GM12874 (cell line): ENCODE measurements at regions not wholly inside any gene's neighbourhood (a gene's known extent, or its start where the extent isn't known, plus 50 kb on each side); places are given as distances from the start of the nearest gene placed in this dataset.

ENCODE experiments used
- CTCF ChIP-seq: IDR thresholded peaks from 2 replicates; pipeline ENCODE4 v1.5.1; 2011; ENCODE audit warnings: low read depth, mild to moderate bottlenecking, control low read depth, low read length, moderate library complexity; ENCODE audit not compliant: insufficient read depth

GRCh38 chr10:35754519-35754918 is 112.4 kb upstream of the FZD8 start:
- TF ChIP-seq CTCF, result no peak

GRCh38 chr10:35752469-35753461 is 110.7 kb upstream of the FZD8 start:
- TF ChIP-seq CTCF, result no peak

DNA sequence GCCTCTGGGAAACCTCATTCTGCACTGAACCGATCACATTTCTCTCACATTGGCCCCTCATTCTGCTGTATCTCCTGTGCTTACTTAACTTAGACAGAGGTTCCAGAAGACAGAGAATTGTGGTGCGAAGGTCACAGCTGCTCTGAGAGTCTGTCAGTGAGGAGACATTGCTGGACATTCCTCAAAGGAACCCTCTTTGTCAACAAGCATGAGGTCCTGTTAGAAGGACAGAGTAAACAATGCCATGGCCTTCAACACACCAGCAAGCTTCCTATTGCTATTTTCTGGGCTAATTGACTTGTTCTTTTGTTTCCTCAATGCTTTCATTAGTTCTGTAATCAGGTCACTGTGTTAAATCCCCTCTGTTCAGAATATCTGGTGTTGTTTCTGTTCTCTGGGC is 109.3 kb upstream of the FZD8 start:
- TF ChIP-seq CTCF, result no peak

DNA sequence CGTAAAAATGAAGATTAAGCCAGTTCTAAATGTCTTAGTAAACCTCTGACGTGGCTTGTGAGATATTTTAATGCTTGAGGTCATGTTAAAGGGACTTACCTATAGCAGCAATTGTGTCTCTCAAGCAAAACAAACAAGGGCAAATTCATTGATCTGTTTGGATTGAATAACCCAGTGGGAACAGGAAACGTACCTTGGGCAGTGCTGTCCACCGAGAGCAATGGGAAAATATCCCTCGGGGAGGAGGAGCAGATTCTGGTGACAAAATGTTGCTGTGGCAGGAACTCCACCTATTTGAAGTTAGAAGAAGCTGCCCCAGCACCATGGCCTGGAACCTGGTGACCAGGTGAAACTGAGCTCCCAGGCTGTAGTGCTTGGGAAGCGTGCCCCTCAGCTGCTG is 107.1 kb upstream of the FZD8 start:
- TF ChIP-seq CTCF, result no peak

DNA sequence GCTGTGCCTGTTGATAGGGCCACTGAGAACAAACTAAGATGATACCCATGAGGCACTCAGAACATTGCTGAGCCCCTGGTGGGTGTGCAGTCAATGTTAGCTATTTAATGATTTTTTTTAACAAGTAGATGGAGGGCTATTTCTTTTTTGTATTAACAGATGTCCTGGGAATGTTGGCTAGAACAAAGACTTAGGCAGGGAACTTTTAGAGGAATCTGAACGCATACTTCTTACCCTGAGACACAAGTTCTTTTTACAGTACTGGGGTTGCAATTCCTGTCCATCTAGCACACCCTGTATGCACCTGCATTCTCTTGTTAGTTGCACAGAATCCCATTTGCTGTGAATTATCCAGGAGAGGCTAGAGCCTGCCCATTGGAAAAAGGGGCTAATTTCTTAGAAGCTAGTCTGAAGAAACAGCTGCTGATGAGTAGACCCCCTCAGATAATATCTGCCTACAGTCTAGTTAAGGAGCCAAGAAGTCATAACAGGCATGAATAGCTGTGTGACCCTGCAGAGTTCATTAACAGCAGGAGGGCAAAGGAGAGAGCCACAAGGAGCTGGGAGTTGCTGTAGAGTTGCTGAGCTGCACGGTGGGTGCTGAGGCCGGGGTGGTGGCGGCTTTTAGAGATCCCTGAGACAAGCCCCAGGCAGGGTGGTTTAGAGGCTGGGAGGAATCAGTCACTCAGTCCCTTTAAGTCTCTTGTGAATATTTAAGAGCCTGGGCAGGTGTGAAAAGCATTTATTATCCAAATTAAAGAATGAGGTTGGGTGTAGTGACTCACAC is 103.7 kb upstream of the FZD8 start:
- TF ChIP-seq CTCF, result no peak

DNA sequence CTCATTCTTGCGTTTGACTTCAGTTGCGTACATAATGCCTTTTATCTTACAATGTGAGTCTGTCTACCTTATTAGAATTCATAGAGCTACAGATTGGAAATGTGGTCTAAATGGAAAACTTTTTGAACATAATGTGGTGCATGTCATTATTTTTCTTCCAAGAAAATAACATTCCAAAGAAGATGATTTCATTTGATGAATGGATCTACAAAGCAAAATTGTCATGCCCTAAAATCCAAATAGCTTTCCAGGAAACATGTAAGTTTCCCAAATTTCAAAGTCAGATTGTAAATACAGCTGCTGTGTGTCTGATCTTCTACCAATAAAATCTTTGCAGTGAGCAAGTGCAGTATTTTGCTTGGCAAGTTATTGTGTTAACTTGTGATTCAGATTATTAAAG is 101.8 kb upstream of the FZD8 start:
- no peak for TF ChIP-seq CTCF

GRCh38 chr10:35743351-35743750 is 101.3 kb upstream of the FZD8 start:
- TF ChIP-seq CTCF, result no peak
